ENCODE measurements at regions not wholly inside any gene's neighbourhood (a gene's known extent, or its start where the extent isn't known, plus 50 kb on each side); places are given as distances from the start of the nearest gene placed in this dataset.

- no peak overlapping the region for H3K4me3 ChIP-seq (ENCODE audit: extremely low read depth in 1 of 4, insufficient read depth in 2 of 4, low read depth in 3 of 4, low read length in 4 of 4)
- H2BK5ac ChIP-seq (ENCODE audit: low read depth, low read length) = no peak overlapping the region
- H3K23ac ChIP-seq (ENCODE audit: insufficient read length) = no peak overlapping the region
- H2BK12ac ChIP-seq (ENCODE audit: low read depth, low read length) = no peak overlapping the region
- H2BK120ac ChIP-seq (replicated peaks; ENCODE audit: low read depth, low read length) = no peak overlapping the region
- no peaks in the 10 kb centered on the region for H3K4me1 ChIP-seq (replicated peaks in 1 of 4; ENCODE audit: control insufficient read depth in 3 of 4, insufficient read depth in 4 of 4, low read length in 3 of 4)
- H3K79me1 ChIP-seq (ENCODE audit: low read depth, low read length) = no peaks in the 10 kb centered on the region
- H4K8ac ChIP-seq (ENCODE audit: extremely low read depth, insufficient read depth, low read length) = no peak overlapping the region
- CTCF ChIA-PET (ENCODE audit: partially characterized antibody) = interaction anchor here (1.2 to 23.9 kb wide), 7 partner anchors 8 to 544 kb away, joined by 3 to 407 read pairs (median 5); no protein-coding TSS in a partner anchor
- no peak for FAIRE-seq
- H3K4ac ChIP-seq (replicated peaks; ENCODE audit: insufficient read length, low read depth, low read length) = no peak overlapping the region
- H3K9me3 ChIP-seq (ENCODE audit: insufficient read depth in 2 of 2, low read depth in 1 of 2, low read length in 1 of 2) = no peaks in the 10 kb centered on the region
- H3K79me2 ChIP-seq (ENCODE audit: control insufficient read depth in 1 of 2, insufficient read depth in 2 of 2, low read length in 2 of 2) = no peaks in the 10 kb centered on the region
- H3K18ac ChIP-seq (ENCODE audit: extremely low read depth, low read length) = no peak overlapping the region
- no peak overlapping the region for H2BK20ac ChIP-seq (ENCODE audit: low read length)
- no peak overlapping the region for H3K9ac ChIP-seq (replicated peaks in 1 of 4; ENCODE audit: extremely low read depth in 1 of 4, low read depth in 3 of 4, low read length in 3 of 4)
- no peak overlapping the region for H4K91ac ChIP-seq (replicated peaks; ENCODE audit: insufficient read length, low read length)
- H2AFZ ChIP-seq (ENCODE audit: low read length) = peak overlapping the region; percentile 77; the same call in 1 of the 2 replicates
- H4K5ac ChIP-seq (ENCODE audit: insufficient read length, low read depth, low read length) = no peak overlapping the region
- no peak overlapping the region for H3K27ac ChIP-seq (ENCODE audit: low read depth, low read length)
- H3K27me3 ChIP-seq (replicated peaks in 1 of 4; ENCODE audit: control insufficient read depth in 3 of 4, extremely low read depth in 1 of 4, insufficient read depth in 3 of 4, low read length in 3 of 4) = no peaks in the 10 kb centered on the region
- no peaks in the 10 kb centered on the region; a peak in 1 of 8 replicates for H3K36me3 ChIP-seq (ENCODE audit: control insufficient read depth in 2 of 4, insufficient read depth in 4 of 4, low read length in 3 of 4)
- TF ChIP-seq CHD1 (IDR thresholded peaks at IDR 0.05; ENCODE audit: low read depth, low read length) (no peak), RNF2 (IDR thresholded peaks at IDR 0.05; ENCODE audit: borderline replicate concordance, low read depth, low read length, missing control alignments, poor library complexity, severe bottlenecking) (no peak), MAFK (IDR thresholded peaks at IDR 0.05; ENCODE audit: low read depth, low read length) (no peak), EGR1 (IDR thresholded peaks at IDR 0.05; ENCODE audit: borderline replicate concordance, low read depth, low read length) (no peak), ZNF274 (IDR thresholded peaks at IDR 0.05; ENCODE audit: borderline replicate concordance, extremely low read depth, low read length) (no peak), JUND (IDR thresholded peaks at IDR 0.05; ENCODE audit: low read length) (no peak), RBBP5 (IDR thresholded peaks at IDR 0.05; ENCODE audit: borderline replicate concordance, low read depth, low read length) (no peak), YY1 (IDR thresholded peaks at IDR 0.05; ENCODE audit: low read depth, low read length) (no peak)
- 85% methylated on average over 10 of the region's 10 CpGs; no CpG with 5 or more reads in 1 of the 2 experiments for WGBS, 2 experiments (ENCODE audit: extremely low coverage in 1 of 2, insufficient coverage in 1 of 2, insufficient read length in 1 of 2, insufficient replicate concordance in 2 of 2, low coverage in 1 of 2, low lambda C conversion rate in 2 of 2, missing lambda C conversion rate in 1 of 2)
- H4K20me1 ChIP-seq (replicated peaks in 1 of 2; ENCODE audit: control insufficient read depth in 1 of 2, insufficient read depth in 2 of 2, low read length in 2 of 2) = no peaks in the 10 kb centered on the region
- H3K56ac ChIP-seq (replicated peaks; ENCODE audit: insufficient read length, low read depth, low read length) = no peak overlapping the region
- no peak overlapping the region for H2AK5ac ChIP-seq (ENCODE audit: low read depth, low read length)
- no peak overlapping the region for H3K14ac ChIP-seq (ENCODE audit: insufficient read length)
- POLR2A ChIA-PET (ENCODE audit: partially characterized antibody) = interaction anchor here (1.2 kb wide), 1 partner anchor 17 kb away, joined by 3 read pairs; no protein-coding TSS in a partner anchor
- no peak overlapping the region for H2BK15ac ChIP-seq (ENCODE audit: low read length)
- H3K23me2 ChIP-seq (ENCODE audit: low read depth, low read length) = no peaks in the 10 kb centered on the region
- DNase-seq (ENCODE audit: low read depth in 1 of 2, low spot score in 2 of 2) = no peak
- no peak overlapping the region for H3K4me2 ChIP-seq (ENCODE audit: insufficient read depth in 1 of 2, low read depth in 2 of 2, low read length in 2 of 2)
Observed at GRCh38 chr11:95697614-95698408, 91.8 kb downstream of the FAM76B start.
